ENCODE measurements at regions not wholly inside any gene's neighbourhood (a gene's known extent, or its start where the extent isn't known, plus 50 kb on each side); places are given as distances from the start of the nearest gene placed in this dataset.

DNA sequence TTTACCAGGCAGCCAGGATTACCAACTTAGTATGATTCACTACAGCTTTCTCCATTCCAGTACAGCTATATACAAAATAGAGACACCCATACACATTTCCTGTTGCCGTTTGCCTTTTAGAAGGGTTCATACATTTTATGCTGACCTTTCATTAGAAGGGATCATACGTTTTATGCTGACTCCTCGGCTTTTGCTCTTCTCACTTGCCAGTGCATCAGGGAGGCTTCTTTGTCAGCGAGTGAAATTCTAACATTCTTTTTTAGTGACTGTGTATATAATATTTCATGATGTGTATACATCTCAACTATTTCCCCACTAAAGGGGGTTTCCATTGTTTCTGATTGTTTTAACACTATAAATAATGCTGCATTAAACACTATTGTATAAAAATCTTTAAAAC is 552.6 kb downstream of the TRIML1 start:
- TF ChIP-seq, protein P1, sequence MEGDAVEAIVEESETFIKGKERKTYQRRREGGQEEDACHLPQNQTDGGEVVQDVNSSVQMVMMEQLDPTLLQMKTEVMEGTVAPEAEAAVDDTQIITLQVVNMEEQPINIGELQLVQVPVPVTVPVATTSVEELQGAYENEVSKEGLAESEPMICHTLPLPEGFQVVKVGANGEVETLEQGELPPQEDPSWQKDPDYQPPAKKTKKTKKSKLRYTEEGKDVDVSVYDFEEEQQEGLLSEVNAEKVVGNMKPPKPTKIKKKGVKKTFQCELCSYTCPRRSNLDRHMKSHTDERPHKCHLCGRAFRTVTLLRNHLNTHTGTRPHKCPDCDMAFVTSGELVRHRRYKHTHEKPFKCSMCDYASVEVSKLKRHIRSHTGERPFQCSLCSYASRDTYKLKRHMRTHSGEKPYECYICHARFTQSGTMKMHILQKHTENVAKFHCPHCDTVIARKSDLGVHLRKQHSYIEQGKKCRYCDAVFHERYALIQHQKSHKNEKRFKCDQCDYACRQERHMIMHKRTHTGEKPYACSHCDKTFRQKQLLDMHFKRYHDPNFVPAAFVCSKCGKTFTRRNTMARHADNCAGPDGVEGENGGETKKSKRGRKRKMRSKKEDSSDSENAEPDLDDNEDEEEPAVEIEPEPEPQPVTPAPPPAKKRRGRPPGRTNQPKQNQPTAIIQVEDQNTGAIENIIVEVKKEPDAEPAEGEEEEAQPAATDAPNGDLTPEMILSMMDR (IDR thresholded peaks at IDR 0.05; ENCODE audit: low read depth, low read length, poor library complexity, severe bottlenecking) = no peak
- TF ChIP-seq EZH2phosphoT487 (IDR thresholded peaks at IDR 0.05; ENCODE audit: borderline replicate concordance, low read length) = no peak

Data from DOHH2 (cell line).